ENCODE measurements at regions not wholly inside any gene's neighbourhood (a gene's known extent, or its start where the extent isn't known, plus 50 kb on each side); places are given as distances from the start of the nearest gene placed in this dataset.

DNA sequence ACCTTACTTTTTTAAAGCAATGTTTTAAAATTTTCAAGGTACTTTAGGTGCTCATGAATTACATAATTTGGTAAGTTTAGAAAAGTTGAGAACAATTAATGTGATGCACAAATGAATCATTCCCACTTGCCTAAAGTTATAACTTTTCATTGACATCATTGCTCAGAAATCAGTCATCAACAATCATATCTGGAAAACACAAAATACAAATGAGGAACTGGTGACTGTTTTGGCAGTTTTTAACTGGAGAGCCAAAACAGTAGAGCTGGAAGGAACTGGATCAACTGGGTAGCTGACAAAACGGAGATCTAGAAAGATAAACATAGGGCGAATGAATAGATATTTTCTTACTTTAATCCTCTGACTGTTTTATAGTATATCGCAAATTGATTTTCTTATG, 767.1 kb downstream of the IGSF11 start:
- FAIRE-seq (no peak), DNase-seq (no peak)
- no peaks in the 10 kb centered on the region for H3K36me3 ChIP-seq (ENCODE audit: control insufficient read depth in 2 of 3, insufficient read depth in 3 of 3, low read length in 3 of 3)
- TF ChIP-seq, protein P1, sequence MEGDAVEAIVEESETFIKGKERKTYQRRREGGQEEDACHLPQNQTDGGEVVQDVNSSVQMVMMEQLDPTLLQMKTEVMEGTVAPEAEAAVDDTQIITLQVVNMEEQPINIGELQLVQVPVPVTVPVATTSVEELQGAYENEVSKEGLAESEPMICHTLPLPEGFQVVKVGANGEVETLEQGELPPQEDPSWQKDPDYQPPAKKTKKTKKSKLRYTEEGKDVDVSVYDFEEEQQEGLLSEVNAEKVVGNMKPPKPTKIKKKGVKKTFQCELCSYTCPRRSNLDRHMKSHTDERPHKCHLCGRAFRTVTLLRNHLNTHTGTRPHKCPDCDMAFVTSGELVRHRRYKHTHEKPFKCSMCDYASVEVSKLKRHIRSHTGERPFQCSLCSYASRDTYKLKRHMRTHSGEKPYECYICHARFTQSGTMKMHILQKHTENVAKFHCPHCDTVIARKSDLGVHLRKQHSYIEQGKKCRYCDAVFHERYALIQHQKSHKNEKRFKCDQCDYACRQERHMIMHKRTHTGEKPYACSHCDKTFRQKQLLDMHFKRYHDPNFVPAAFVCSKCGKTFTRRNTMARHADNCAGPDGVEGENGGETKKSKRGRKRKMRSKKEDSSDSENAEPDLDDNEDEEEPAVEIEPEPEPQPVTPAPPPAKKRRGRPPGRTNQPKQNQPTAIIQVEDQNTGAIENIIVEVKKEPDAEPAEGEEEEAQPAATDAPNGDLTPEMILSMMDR (IDR thresholded peaks at IDR 0.05; ENCODE audit: borderline replicate concordance, extremely low read depth, insufficient read depth), result no peak
- no peak overlapping the region for H3K27ac ChIP-seq (ENCODE audit: low read depth in 2 of 2, low read length in 2 of 2)
- H3K9ac ChIP-seq (ENCODE audit: low read length in 3 of 3), result no peak overlapping the region
- no peak overlapping the region for H3K4me3 ChIP-seq (ENCODE audit: low read length in 3 of 3)
- intact Hi-C loops (cut with DNase I), result no loop called here
- no peaks in the 10 kb centered on the region for H3K4me1 ChIP-seq (ENCODE audit: control insufficient read depth in 2 of 3, insufficient read depth in 2 of 3, low read depth in 1 of 3, low read length in 3 of 3)
- H3K9me3 ChIP-seq (ENCODE audit: control insufficient read depth in 2 of 3, insufficient read depth in 1 of 3, low read length in 3 of 3), result no peaks in the 10 kb centered on the region
- no peaks in the 10 kb centered on the region for H3K27me3 ChIP-seq (ENCODE audit: control insufficient read depth, insufficient read depth, low read length)

DNA sequence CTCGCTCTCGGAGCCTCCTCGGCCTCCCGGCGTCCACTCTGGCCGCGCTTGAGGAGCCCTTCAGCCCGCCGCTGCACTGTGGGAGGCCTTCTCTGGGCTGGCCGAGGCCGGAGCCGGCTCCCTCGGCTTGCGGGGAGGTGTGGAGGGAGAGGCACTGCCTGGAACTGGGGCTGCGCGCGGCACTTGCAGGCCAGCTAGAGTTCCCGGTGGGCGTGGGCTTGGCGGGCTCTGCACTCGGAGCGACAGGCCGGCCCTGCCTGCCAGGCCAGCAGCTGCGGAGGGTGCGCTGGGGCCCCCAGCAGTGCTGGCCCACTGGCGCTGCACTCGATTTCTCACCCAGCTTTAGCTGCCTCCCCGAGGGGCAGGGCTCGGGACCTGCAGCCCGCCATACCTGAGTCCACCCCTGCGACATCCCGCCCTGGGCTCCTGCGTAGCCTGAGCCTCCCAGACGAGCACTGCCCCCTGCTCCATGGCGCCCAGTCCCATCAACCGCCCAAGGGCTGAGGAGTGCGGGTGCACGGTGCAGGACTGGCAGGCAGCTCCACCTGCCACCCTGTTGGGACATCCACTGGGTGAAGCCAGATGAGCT, 765.0 kb downstream of the IGSF11 start:
- intact Hi-C loops (cut with DNase I), result no loop called here
- no peaks in the 10 kb centered on the region for H3K4me1 ChIP-seq (ENCODE audit: control insufficient read depth in 2 of 3, insufficient read depth in 2 of 3, low read depth in 1 of 3, low read length in 3 of 3)
- H3K4me3 ChIP-seq (ENCODE audit: low read length in 3 of 3), result no peak overlapping the region
- H3K9me3 ChIP-seq (ENCODE audit: control insufficient read depth in 2 of 3, insufficient read depth in 1 of 3, low read length in 3 of 3), result no peaks in the 10 kb centered on the region
- no peaks in the 10 kb centered on the region for H3K27me3 ChIP-seq (ENCODE audit: control insufficient read depth, insufficient read depth, low read length)
- H3K36me3 ChIP-seq (ENCODE audit: control insufficient read depth in 2 of 3, insufficient read depth in 3 of 3, low read length in 3 of 3), result no peaks in the 10 kb centered on the region
- no peak overlapping the region for H3K27ac ChIP-seq (ENCODE audit: low read depth in 2 of 2, low read length in 2 of 2)
- TF ChIP-seq, protein P1 (IDR thresholded peaks at IDR 0.05; ENCODE audit: borderline replicate concordance, extremely low read depth, insufficient read depth), result no peak
- DNase-seq, result no peak
- no peak for FAIRE-seq
- H3K9ac ChIP-seq (ENCODE audit: low read length in 3 of 3), result no peak overlapping the region

DNA sequence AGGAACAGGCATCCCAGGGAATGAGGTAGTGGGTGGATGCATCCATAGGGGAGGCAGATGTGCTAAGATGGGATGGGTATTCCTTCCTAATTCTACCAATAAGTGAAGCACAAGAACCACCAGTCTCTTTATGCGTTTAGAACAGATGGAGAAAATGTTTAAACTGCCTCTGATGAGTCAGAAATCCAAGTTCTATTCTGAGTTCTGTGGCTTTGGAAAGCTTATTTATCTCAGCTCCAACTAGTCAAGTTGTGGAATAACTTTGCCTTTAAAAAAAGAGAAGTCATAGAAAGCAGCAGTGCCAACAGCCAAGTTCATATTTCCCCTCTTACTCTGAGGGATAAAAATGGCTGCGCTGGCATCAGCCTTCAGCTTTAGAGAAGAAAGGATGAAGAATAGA, 761.7 kb downstream of the IGSF11 start:
- no peak overlapping the region for H3K4me3 ChIP-seq (ENCODE audit: low read length in 3 of 3)
- no peaks in the 10 kb centered on the region for H3K4me1 ChIP-seq (ENCODE audit: control insufficient read depth in 2 of 3, insufficient read depth in 2 of 3, low read depth in 1 of 3, low read length in 3 of 3)
- FAIRE-seq (no peak), DNase-seq (no peak)
- TF ChIP-seq, protein P1 (IDR thresholded peaks at IDR 0.05; ENCODE audit: borderline replicate concordance, extremely low read depth, insufficient read depth), result no peak
- H3K27me3 ChIP-seq (ENCODE audit: control insufficient read depth, insufficient read depth, low read length), result no peaks in the 10 kb centered on the region
- H3K36me3 ChIP-seq (ENCODE audit: control insufficient read depth in 2 of 3, insufficient read depth in 3 of 3, low read length in 3 of 3), result no peaks in the 10 kb centered on the region
- H3K9ac ChIP-seq (ENCODE audit: low read length in 3 of 3), result no peak overlapping the region
- no peak overlapping the region for H3K27ac ChIP-seq (ENCODE audit: low read depth in 2 of 2, low read length in 2 of 2)
- intact Hi-C loops (cut with DNase I), result no loop called here
- no peaks in the 10 kb centered on the region for H3K9me3 ChIP-seq (ENCODE audit: control insufficient read depth in 2 of 3, insufficient read depth in 1 of 3, low read length in 3 of 3)

DNA sequence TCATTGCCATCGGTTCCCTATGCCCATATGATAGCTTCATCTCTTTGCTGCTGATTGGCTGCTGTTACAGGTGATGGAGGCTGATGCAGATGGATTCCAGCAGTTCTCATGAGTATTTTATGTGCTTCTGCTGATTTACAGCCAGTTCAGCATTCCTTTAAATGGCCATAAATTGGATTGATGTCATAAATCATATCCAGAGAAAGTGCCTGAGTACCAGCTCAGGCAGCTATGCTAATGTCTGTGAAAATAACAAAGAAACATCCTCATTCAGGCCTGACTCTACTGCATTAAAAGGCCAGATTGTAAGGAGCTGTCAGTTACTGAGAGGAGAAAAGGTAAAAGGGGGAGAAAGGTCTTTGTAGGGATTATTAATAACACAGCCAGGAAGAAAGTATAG, 756.8 kb downstream of the IGSF11 start:
- Histone ChIP-seq H3K36me3 (ENCODE audit: control insufficient read depth in 2 of 3, insufficient read depth in 3 of 3, low read length in 3 of 3) (no peaks in the 10 kb centered on the region), H3K4me1 (ENCODE audit: control insufficient read depth in 2 of 3, insufficient read depth in 2 of 3, low read depth in 1 of 3, low read length in 3 of 3) (no peaks in the 10 kb centered on the region), H3K27ac (ENCODE audit: low read depth in 2 of 2, low read length in 2 of 2) (no peak overlapping the region), H3K4me3 (ENCODE audit: low read length in 3 of 3) (no peak overlapping the region), H3K27me3 (ENCODE audit: control insufficient read depth, insufficient read depth, low read length) (no peaks in the 10 kb centered on the region), H3K9me3 (ENCODE audit: control insufficient read depth in 2 of 3, insufficient read depth in 1 of 3, low read length in 3 of 3) (no peaks in the 10 kb centered on the region), H3K9ac (ENCODE audit: low read length in 3 of 3) (no peak overlapping the region)
- no peak for DNase-seq
- TF ChIP-seq, protein P1 (IDR thresholded peaks at IDR 0.05; ENCODE audit: borderline replicate concordance, extremely low read depth, insufficient read depth), result no peak
- FAIRE-seq, result no peak
- intact Hi-C loops (cut with DNase I), result no loop called here

Data from kidney (tissue), 13 donors.